GM19452 (cell line): ENCODE measurements at regions not wholly inside any gene's neighbourhood (a gene's known extent, or its start where the extent isn't known, plus 50 kb on each side); places are given as distances from the start of the nearest gene placed in this dataset.

Experiments used
- ATAC-seq: cut with Tn5 transposase; IDR thresholded peaks from one replicate; pipeline ENCODE4 v1.9.1; 2021; ENCODE audit not compliant: unreplicated experiment

GRCh38 chr4:34790131-34790530 is 1454.2 kb downstream of the ARAP2 start:
- no peak for ATAC-seq

DNA sequence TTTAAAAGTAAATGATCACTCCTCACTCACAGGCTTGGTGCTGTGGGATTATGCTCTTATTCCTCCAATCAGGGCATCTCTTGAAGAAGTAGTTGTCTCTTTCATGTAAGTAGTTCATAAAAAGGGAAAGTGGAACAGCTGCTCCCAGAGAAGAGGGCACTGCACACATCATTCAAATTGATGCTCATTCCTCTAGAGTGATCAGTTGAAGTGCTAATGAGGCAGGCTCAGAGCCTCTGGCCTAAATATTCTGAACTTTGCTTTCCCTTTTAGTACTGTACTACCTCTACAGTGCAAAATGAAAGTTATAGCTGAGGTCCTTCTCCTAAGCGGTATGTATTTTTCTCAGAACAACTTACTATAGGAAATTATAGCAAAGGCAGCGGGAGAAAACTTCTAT is 1453.1 kb downstream of the ARAP2 start:
- ATAC-seq: no peak

DNA sequence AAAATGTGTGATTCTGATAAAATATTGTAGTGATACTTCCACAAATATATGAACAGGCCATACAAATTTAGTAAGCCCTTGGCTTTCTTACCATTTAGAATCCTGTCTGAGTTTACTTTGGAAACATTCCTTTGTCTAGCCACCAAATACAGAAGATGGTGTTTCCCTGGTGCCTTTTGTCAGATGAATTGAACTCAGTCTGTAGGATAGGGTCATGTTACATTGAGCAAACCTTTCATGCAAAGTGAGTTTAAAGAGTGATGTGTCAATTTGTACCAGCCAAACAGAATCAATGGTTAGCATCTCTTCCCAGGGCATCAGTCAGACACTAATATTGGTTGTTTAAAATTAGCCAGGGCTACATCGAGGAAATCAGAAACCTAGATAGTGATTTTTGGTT is 1443.4 kb downstream of the ARAP2 start:
- ATAC-seq: no peak

DNA sequence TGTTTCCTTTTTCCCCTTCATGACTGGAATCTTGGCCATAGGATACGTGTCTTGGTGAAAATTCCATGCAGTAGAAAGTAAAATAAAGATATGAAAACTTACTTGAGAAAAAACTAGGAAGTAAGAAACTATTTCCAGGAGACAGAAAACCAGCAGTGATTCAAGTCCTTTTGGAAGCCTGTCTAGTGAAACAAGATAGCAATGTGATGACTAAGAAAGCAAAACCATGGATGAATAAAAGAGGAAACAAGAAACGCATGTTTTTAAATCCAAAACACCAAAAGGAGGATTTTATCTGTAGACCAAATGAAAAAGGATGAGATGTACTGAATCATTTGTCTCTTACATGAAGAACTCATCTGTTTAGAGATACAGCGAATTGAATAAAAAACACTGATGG is 1430.0 kb downstream of the ARAP2 start:
- ATAC-seq: no peak

GRCh38 chr4:34824515-34824914 is 1419.8 kb downstream of the ARAP2 start:
- no peak for ATAC-seq

DNA sequence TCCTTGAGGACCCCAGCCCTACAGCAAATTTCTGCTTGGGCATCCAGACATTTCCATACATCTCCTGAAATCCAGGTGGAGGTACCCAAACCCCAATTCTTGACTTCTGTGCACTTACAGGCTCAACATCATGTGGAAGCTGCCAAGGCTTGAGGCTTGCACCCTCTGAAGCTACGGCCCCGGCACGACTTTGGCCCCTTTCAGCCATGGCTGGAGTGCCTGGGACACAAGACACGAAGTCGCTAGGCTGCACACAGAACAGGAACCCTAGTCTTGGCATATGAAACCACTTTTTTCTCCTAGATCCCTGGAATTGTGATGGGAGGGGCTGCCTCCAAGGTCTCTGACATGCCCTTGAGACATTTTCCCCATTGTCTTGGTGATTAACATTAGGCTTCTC is 1417.7 kb downstream of the ARAP2 start:
- no peak for ATAC-seq

- ATAC-seq: no peak
These were observed 1398.4 kb downstream of the ARAP2 start for GRCh38 chr4:34845926-34846325.

DNA sequence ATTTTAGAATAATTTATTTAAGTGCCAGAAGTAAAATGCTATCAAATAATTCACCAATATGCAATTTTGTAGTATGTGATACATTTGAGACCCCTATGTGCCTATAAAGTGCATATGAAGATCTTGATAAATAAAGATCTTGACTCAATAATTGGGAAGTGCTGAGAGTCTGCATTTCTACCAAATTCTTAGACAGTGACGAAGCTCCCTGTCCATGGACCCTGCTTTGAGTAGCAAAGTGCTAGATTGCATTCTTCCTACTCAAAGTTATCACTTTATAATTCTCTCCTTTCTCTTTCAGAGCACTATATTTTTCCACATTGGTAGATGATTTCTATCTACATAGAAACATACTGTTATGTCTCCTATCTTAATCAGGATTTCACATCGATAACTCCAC is 1393.9 kb downstream of the ARAP2 start:
- ATAC-seq: no peak

GRCh38 chr4:34850968-34851367 is 1393.3 kb downstream of the ARAP2 start:
- no peak for ATAC-seq

DNA sequence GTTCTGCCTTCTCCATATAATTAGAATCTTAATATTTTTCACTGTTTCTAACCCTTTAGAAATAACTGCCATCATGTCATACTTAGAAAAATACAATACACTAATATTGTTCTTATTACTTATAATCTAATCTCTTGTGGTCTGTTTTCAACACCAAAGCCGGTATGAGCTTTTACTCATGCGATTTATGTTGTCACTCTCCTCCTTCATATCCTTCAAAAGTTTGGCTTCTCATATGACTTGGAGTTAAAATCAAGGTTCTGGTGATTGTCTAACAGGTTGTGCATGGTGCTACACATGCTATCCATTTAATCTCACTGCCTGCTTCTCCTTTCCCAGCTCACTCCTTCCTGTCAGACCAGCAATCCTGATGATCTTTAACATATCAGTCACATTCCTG is 1392.9 kb downstream of the ARAP2 start:
- ATAC-seq: no peak

DNA sequence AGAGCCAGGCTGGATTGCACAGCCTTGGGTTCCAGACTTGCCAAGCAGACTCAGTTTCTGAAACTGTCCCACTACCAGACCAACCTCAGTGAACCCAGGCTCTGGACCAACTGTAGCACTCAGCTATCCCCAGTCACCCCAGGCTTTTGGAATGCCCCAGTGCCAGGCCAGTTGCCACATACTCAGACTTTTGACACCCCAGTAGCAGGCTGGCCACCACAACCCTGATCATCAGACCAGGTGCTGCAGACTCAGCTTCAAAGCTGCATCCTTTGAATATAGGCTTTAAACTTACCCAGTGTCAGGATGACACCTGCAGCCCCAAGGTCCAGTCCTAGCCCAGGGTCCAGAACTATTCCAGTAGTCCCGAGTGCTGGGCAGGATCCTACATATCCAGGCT is 1389.9 kb downstream of the ARAP2 start:
- no peak for ATAC-seq

DNA sequence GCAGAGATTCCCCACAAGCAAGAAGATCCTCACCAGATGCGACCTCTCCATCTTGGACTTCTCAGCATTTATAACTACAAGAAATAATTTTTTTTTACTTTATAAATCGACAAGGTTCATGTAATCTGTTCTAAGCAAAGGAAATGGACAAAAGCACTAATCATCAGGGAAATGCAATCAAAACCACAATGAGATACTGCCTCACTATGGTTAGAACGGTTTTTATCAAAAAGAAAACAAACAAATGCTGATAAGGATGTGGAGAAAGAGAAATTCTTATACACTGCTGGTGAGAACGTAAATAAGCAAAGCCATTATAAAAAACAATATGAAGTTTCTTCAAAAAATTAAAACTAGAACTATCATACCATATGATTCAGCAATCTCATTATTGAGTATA is 1382.6 kb downstream of the ARAP2 start:
- no peak for ATAC-seq

DNA sequence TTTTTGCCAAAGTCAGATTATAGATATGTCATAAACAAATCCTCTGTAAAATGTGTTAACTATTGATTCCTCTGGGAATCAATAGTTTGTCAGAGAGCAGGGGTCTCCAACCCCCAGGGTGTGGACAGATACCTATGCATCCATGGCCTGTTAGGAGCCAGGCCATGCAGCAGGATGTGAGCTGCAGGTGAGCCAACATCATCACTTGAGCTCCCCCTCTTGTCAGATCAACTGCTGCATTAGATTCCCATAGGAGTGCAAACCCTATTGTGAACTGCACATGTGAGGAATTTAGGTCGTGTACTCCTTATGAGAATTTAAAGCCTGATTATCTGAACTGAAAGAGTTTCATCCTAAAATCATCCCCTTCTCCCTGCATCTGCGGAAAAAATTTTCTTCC is 1365.4 kb downstream of the ARAP2 start:
- ATAC-seq: no peak

- ATAC-seq: no peak
These were observed 1364.1 kb downstream of the ARAP2 start for GRCh38 chr4:34880246-34880645.

GRCh38 chr4:34891892-34892291 is 1352.4 kb downstream of the ARAP2 start:
- no peak for ATAC-seq

GRCh38 chr4:34893382-34893781 is 1350.9 kb downstream of the ARAP2 start:
- ATAC-seq: no peak

GRCh38 chr4:34920032-34920431 is 1324.3 kb downstream of the ARAP2 start:
- ATAC-seq: no peak

DNA sequence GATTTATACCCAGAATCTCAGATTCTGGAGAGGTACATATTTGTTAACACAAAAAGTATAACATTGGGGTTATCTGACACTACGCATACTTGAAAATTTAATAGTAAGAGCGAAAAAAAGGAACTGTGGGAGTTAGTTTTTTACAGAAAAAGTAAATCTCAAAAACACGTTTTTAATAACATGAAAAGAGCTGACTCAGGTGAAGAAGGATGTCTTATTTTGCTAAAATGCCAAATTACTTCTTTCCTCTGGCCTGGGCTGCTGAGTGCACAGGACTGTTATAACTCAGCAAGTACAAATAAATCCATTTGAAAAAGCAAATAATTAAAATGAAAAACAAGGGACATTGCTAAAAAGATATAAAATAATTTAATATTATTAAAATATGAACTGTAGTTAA is 1322.9 kb downstream of the ARAP2 start:
- ATAC-seq: no peak

DNA sequence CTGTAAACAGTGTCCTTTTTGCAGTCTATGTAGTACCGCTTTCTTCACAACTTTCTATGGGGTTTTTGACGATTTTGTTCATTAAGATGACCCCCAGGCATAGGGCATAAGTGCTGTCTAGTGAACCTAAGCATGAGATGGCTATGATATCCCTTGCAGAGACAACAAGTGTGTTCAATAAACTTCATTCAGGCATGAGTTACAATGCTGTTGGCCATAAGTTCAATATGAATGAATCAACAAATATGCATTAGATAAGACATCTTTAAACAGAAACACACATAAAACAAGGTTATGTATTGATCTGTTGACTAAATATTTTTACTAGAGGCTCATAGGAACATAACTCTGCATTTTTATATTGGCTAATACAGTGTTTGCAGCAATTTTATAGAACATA is 1322.0 kb downstream of the ARAP2 start:
- no peak for ATAC-seq

- ATAC-seq: no peak
These were observed 1311.7 kb downstream of the ARAP2 start for GRCh38 chr4:34932591-34932990.

DNA sequence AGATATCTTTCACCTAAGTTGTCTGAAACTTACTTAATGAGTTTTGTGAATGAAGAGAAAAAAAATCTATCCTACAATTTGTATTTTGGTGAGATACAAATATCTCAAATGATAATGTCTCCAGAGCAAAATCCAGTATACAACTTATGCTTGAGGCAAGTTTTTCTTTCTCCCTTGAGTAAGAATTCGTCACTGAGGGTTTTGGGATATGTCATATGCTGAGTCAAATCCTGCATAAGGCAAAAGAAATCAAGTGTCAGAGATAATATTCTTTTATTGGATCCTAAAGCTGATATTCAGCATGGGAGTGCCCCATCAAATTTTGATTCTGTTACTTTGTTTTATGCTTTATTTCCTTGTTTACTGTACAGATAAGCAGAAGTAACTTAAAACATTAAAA is 1308.6 kb downstream of the ARAP2 start:
- ATAC-seq: no peak

DNA sequence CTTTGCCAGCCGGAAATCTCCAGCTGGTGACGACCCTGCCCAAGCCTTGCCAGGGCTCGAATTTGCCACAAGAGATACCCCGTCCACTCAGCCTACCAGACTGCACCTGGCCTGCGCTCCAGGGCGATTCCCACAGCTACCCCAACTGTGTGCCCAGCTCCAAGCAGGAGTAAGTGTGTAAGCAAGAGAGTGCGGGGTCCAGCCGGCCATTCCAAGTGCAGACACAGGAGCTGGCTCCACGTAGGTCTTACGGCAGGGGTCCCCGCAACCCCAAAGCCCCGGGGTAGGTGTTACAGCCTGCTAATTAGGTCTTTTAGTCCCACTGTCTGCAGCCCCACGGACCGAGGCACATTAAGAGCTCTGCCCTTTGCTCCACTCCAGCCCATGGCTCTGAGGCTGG is 1305.2 kb downstream of the ARAP2 start:
- no peak for ATAC-seq

- no peak for ATAC-seq
These were observed 1300.5 kb downstream of the ARAP2 start for GRCh38 chr4:34943741-34944386.

- ATAC-seq: no peak
These were observed 1293.4 kb downstream of the ARAP2 start for GRCh38 chr4:34950926-34951325.
